ENCODE measurements at regions not wholly inside any gene's neighbourhood (a gene's known extent, or its start where the extent isn't known, plus 50 kb on each side); places are given as distances from the start of the nearest gene placed in this dataset.

- DNase-seq = no peak
Measured at GRCh38 chr3:59115364-59116232, 65.8 kb upstream of the CFAP20DC start.

GRCh38 chr3:59107856-59108815 is 58.3 kb upstream of the CFAP20DC start:
- no peak for DNase-seq

- DNase-seq = no peak
Measured at GRCh38 chr3:59106085-59106648, 56.3 kb upstream of the CFAP20DC start.

- DNase-seq = no peak
Measured at GRCh38 chr3:59103552-59103951, 53.7 kb upstream of the CFAP20DC start.

- DNase-seq = no peak
Measured at GRCh38 chr3:59101231-59101736, 51.5 kb upstream of the CFAP20DC start.

Data from activated naive CD4-positive, alpha-beta T cell treated with anti-CD3 and anti-CD28 coated beads, Interleukin-2, amount 50 U/mL, for 16 hours (primary cell).